HG03442 (cell line): ENCODE measurements at regions not wholly inside any gene's neighbourhood (a gene's known extent, or its start where the extent isn't known, plus 50 kb on each side); places are given as distances from the start of the nearest gene placed in this dataset.

Experiments
- ATAC-seq: cut with Tn5 transposase; IDR thresholded peaks from one replicate; pipeline ENCODE4 v1.9.1; 2021; ENCODE audit warnings: mild to moderate bottlenecking, moderate library complexity; ENCODE audit not compliant: unreplicated experiment

- ATAC-seq = no peak
Measured at GRCh38 chr3:72539856-72540255, 308.4 kb downstream of the SHQ1 start.

GRCh38 chr3:72538070-72538745 lies 310.0 kb downstream of the SHQ1 start:
- peak; percentile 51 for ATAC-seq

GRCh38 chr3:72537448-72537847 lies 310.8 kb downstream of the SHQ1 start:
- ATAC-seq = no peak

GRCh38 chr3:72536878-72537267 lies 311.4 kb downstream of the SHQ1 start:
- no peak for ATAC-seq

- no peak for ATAC-seq
Measured at GRCh38 chr3:72536206-72536877, 311.9 kb downstream of the SHQ1 start.

- ATAC-seq = no peak
Measured at GRCh38 chr3:72535772-72536171, 312.5 kb downstream of the SHQ1 start.

GRCh38 chr3:72533591-72534473 lies 314.4 kb downstream of the SHQ1 start:
- no peak for ATAC-seq

GRCh38 chr3:72530426-72530825 lies 317.8 kb downstream of the SHQ1 start:
- ATAC-seq = no peak

- no peak for ATAC-seq
Measured at GRCh38 chr3:72529081-72529480, 319.2 kb downstream of the SHQ1 start.

GRCh38 chr3:72523429-72524151 lies 324.7 kb downstream of the SHQ1 start:
- ATAC-seq = peak; percentile 73

- ATAC-seq = peak; percentile 68
Measured at GRCh38 chr3:72520690-72521308, 327.4 kb downstream of the SHQ1 start.

GRCh38 chr3:72519946-72520604 lies 328.2 kb downstream of the SHQ1 start:
- no peak for ATAC-seq

GRCh38 chr3:72517921-72518424 lies 330.3 kb downstream of the SHQ1 start:
- no peak for ATAC-seq

GRCh38 chr3:72517336-72517735 lies 330.9 kb downstream of the SHQ1 start:
- ATAC-seq = no peak

GRCh38 chr3:72516361-72516760 lies 331.9 kb downstream of the SHQ1 start:
- ATAC-seq = no peak

- no peak for ATAC-seq
Measured at GRCh38 chr3:72515941-72516340, 332.3 kb downstream of the SHQ1 start.

GRCh38 chr3:72515281-72515680 lies 333.0 kb downstream of the SHQ1 start:
- no peak for ATAC-seq

- no peak for ATAC-seq
Measured at GRCh38 chr3:72510247-72510646, 338.0 kb downstream of the SHQ1 start.

GRCh38 chr3:72505539-72506405 lies 342.5 kb downstream of the SHQ1 start:
- no peak for ATAC-seq
